Brain pericyte (primary cell): ENCODE measurements at regions not wholly inside any gene's neighbourhood (a gene's known extent, or its start where the extent isn't known, plus 50 kb on each side); places are given as distances from the start of the nearest gene placed in this dataset.

Source experiments
- DNase-seq: peaks from one replicate; pipeline ENCODE4 v3.0.0-alpha.2; 2012; ENCODE audit warnings: low read depth, low spot score

GRCh38 chr1:5599541-5599940 is 392.7 kb downstream of the NPHP4 start:
- DNase-seq: no peak

- no peak for DNase-seq
Measured at GRCh38 chr1:5598824-5599395, 393.3 kb downstream of the NPHP4 start.

GRCh38 chr1:5597991-5598823 is 394.0 kb downstream of the NPHP4 start:
- no peak for DNase-seq

GRCh38 chr1:5597171-5597850 is 394.9 kb downstream of the NPHP4 start:
- DNase-seq: no peak

- DNase-seq: no peak
Measured at GRCh38 chr1:5596651-5597050, 395.6 kb downstream of the NPHP4 start.

- no peak for DNase-seq
Measured at GRCh38 chr1:5595531-5596170, 396.6 kb downstream of the NPHP4 start.

GRCh38 chr1:5594056-5594956 is 397.9 kb downstream of the NPHP4 start:
- no peak for DNase-seq

- no peak for DNase-seq
Measured at GRCh38 chr1:5590717-5591116, 401.5 kb downstream of the NPHP4 start.

GRCh38 chr1:5586629-5587028 is 405.6 kb downstream of the NPHP4 start:
- no peak for DNase-seq

GRCh38 chr1:5585256-5585655 is 407.0 kb downstream of the NPHP4 start:
- no peak for DNase-seq

GRCh38 chr1:5580926-5581325 is 411.3 kb downstream of the NPHP4 start:
- no peak for DNase-seq

GRCh38 chr1:5579966-5580365 is 412.3 kb downstream of the NPHP4 start:
- DNase-seq: no peak

GRCh38 chr1:5578690-5579089 is 413.5 kb downstream of the NPHP4 start:
- DNase-seq: no peak

- no peak for DNase-seq
Measured at GRCh38 chr1:5577255-5578040, 414.8 kb downstream of the NPHP4 start.

GRCh38 chr1:5576673-5577065 is 415.6 kb downstream of the NPHP4 start:
- no peak for DNase-seq

GRCh38 chr1:5576011-5576672 is 416.1 kb downstream of the NPHP4 start:
- no peak for DNase-seq

- no peak for DNase-seq
Measured at GRCh38 chr1:5575396-5575940, 416.8 kb downstream of the NPHP4 start.

- no peak for DNase-seq
Measured at GRCh38 chr1:5574641-5575040, 417.6 kb downstream of the NPHP4 start.

- DNase-seq: no peak
Measured at GRCh38 chr1:5572794-5573193, 419.4 kb downstream of the NPHP4 start.
